ENCODE measurements at regions not wholly inside any gene's neighbourhood (a gene's known extent, or its start where the extent isn't known, plus 50 kb on each side); places are given as distances from the start of the nearest gene placed in this dataset.

DNA sequence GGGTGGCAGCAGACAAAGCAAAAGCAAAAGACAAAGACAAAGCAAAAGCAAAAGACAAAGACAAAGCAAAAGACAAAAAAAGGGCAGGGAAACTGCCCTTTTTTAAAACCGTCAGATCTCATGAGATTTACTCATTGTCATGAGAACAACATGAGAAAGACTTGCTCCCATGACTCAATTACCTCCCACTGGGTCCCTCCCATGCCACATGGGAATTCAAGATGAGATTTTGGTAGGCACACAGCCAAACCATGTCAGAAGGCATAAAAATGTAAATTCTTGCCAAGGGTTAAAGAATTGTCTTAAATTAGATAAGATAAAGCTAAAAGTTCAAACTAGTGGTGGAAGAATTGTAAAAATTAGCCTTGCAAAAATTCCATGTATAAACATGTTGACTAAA, 419.7 kb downstream of the TRAM1L1 start:
- TF ChIP-seq CTCF (IDR thresholded peaks at IDR 0.05) (no peak), POLR2A (IDR thresholded peaks at IDR 0.05) (no peak), POLR2AphosphoS5 (IDR thresholded peaks at IDR 0.05) (no peak), EP300 (IDR thresholded peaks at IDR 0.05) (no peak)
